PC-9 (cell line): ENCODE measurements at regions not wholly inside any gene's neighbourhood (a gene's known extent, or its start where the extent isn't known, plus 50 kb on each side); places are given as distances from the start of the nearest gene placed in this dataset.

Experiments
- CTCF ChIP-seq: fragments of 200-600 bp; sonication (generic); conservative IDR thresholded peaks from 2 replicates; pipeline ENCODE4 v1.6.1; 2017; ENCODE audit warnings: mixed run types, antibody characterized with exemption, mild to moderate bottlenecking, moderate library complexity
- EZH2 ChIP-seq: fragments of 200-600 bp; sonication (generic); IDR thresholded peaks from 2 replicates; pipeline ENCODE4 v1.8.0; 2017; ENCODE audit warnings: antibody characterized with exemption, low read depth

GRCh38 chr3:26536955-26537354 is 85.6 kb upstream of the LRRC3B start:
- TF ChIP-seq CTCF (no peak), EZH2 (no peak)
